ENCODE measurements at regions not wholly inside any gene's neighbourhood (a gene's known extent, or its start where the extent isn't known, plus 50 kb on each side); places are given as distances from the start of the nearest gene placed in this dataset.

DNA sequence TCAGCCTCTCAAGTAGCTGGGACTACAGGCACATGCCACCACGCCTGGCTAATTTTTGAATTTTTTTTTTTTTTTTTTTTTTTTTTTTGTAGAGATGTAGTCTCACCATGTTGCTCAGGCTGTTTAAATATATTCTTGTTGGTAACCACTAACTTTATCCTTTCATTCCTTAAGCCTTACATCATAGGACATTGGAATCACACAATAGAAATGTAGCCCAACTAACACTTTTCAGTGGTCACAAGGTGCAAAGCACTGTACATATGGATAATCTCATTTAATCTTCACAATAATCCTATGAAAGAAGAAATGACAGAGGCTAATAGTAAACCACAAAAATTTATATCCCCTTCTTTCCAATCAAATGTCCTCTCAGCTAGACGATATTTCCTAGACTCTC lies 417.8 kb upstream of the DACH1 start:
- DNase-seq (ENCODE audit: unreplicated experiment) = no peak
- H3K36me3 Mint-ChIP-seq (ENCODE audit: insufficient read depth, unreplicated experiment) = no peaks in the 10 kb centered on the region
- H3K4me3 Mint-ChIP-seq (ENCODE audit: unreplicated experiment) = no peak overlapping the region
- no peaks in the 10 kb centered on the region for H3K4me1 Mint-ChIP-seq (ENCODE audit: insufficient read depth, unreplicated experiment)
- H3K27ac Mint-ChIP-seq (ENCODE audit: low read depth, unreplicated experiment) = no peak overlapping the region
- TF ChIP-seq CTCF (IDR thresholded peaks at IDR 0.05; ENCODE audit: unreplicated experiment) = no peak
- intact Hi-C loops (cut with micrococcal nuclease) = no loop called here
- ChIA-PET CTCF (no interaction called here), POLR2A (no interaction called here)
- BruUV-seq (replicated peaks) = no TSS peak
- H3K27me3 Mint-ChIP-seq (ENCODE audit: insufficient read depth, unreplicated experiment) = no peaks in the 10 kb centered on the region
- no peaks in the 10 kb centered on the region for H3K9me3 Mint-ChIP-seq (ENCODE audit: unreplicated experiment)

- DNase-seq (ENCODE audit: unreplicated experiment) = no peak
- H3K9me3 Mint-ChIP-seq (ENCODE audit: unreplicated experiment) = no peaks in the 10 kb centered on the region
- no peaks in the 10 kb centered on the region for H3K4me1 Mint-ChIP-seq (ENCODE audit: insufficient read depth, unreplicated experiment)
- H3K27me3 Mint-ChIP-seq (ENCODE audit: insufficient read depth, unreplicated experiment) = peaks cover 67% of the 10 kb centered on the region
- no peak for TF ChIP-seq CTCF (IDR thresholded peaks at IDR 0.05; ENCODE audit: unreplicated experiment)
- ChIA-PET POLR2A (no interaction called here), CTCF (no interaction called here)
- no TSS peak for BruUV-seq (replicated peaks)
- no peaks in the 10 kb centered on the region for H3K36me3 Mint-ChIP-seq (ENCODE audit: insufficient read depth, unreplicated experiment)
- H3K4me3 Mint-ChIP-seq (ENCODE audit: unreplicated experiment) = no peak overlapping the region
- intact Hi-C loops (cut with micrococcal nuclease) = no loop called here
- H3K27ac Mint-ChIP-seq (ENCODE audit: low read depth, unreplicated experiment) = no peak overlapping the region
These were observed 394.7 kb upstream of the DACH1 start for GRCh38 chr13:72261732-72262131.

DNA sequence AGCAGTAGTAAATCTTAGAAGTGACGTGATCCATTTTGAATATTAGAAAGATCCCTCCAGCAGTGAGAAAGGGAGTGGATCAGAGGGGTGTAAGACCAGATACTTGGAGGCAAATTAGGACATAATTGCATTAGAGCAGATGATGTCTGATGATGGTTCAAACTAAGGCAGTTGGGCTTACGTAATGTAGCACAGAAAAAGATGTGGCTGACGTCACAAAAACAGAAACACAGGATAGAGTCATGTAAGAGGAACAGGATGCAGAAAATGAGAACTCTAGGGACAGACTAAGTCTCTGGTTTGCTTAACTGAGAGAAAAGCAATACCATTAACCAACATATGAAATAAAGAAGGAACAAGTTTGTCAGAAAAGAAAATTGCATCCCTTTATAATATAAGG lies 392.5 kb upstream of the DACH1 start:
- Mint-ChIP-seq H3K4me1 (ENCODE audit: insufficient read depth, unreplicated experiment) (no peaks in the 10 kb centered on the region), H3K9me3 (ENCODE audit: unreplicated experiment) (no peaks in the 10 kb centered on the region), H3K4me3 (ENCODE audit: unreplicated experiment) (no peak overlapping the region), H3K27me3 (ENCODE audit: insufficient read depth, unreplicated experiment) (peaks cover 79% of the 10 kb centered on the region), H3K36me3 (ENCODE audit: insufficient read depth, unreplicated experiment) (no peaks in the 10 kb centered on the region), H3K27ac (ENCODE audit: low read depth, unreplicated experiment) (no peak overlapping the region)
- DNase-seq (ENCODE audit: unreplicated experiment) = no peak
- POLR2A ChIA-PET = no interaction called here
- intact Hi-C loops (cut with micrococcal nuclease) = loop anchor here (5.0 kb wide), 1 partner anchor 782 kb away; no protein-coding TSS in a partner anchor
- CTCF ChIA-PET = no interaction called here
- no peak for TF ChIP-seq CTCF (IDR thresholded peaks at IDR 0.05; ENCODE audit: unreplicated experiment)
- BruUV-seq (replicated peaks) = no TSS peak

- H3K9me3 Mint-ChIP-seq (ENCODE audit: unreplicated experiment) = no peaks in the 10 kb centered on the region
- H3K4me1 Mint-ChIP-seq (ENCODE audit: insufficient read depth, unreplicated experiment) = no peaks in the 10 kb centered on the region
- no peak for DNase-seq (ENCODE audit: unreplicated experiment)
- ChIA-PET POLR2A (no interaction called here), CTCF (interaction anchor here (0.7 to 1.0 kb wide), 2 partner anchors 278 to 1918 kb away, joined by 4 to 6 read pairs; no protein-coding TSS in a partner anchor)
- H3K4me3 Mint-ChIP-seq (ENCODE audit: unreplicated experiment) = no peak overlapping the region
- no peaks in the 10 kb centered on the region for H3K36me3 Mint-ChIP-seq (ENCODE audit: insufficient read depth, unreplicated experiment)
- TF ChIP-seq CTCF (IDR thresholded peaks at IDR 0.05; ENCODE audit: unreplicated experiment) = no peak
- H3K27ac Mint-ChIP-seq (ENCODE audit: low read depth, unreplicated experiment) = no peak overlapping the region
- no TSS peak for BruUV-seq (replicated peaks)
- intact Hi-C loops (cut with micrococcal nuclease) = loop anchor here (5.0 kb wide), 1 partner anchor 781 kb away; no protein-coding TSS in a partner anchor
- peaks cover 70% of the 10 kb centered on the region for H3K27me3 Mint-ChIP-seq (ENCODE audit: insufficient read depth, unreplicated experiment)
These were observed 391.5 kb upstream of the DACH1 start for GRCh38 chr13:72258340-72258981.

All from MCF 10A (cell line).